GM18870 (cell line): ENCODE measurements at regions not wholly inside any gene's neighbourhood (a gene's known extent, or its start where the extent isn't known, plus 50 kb on each side); places are given as distances from the start of the nearest gene placed in this dataset.

Experiments used
- ATAC-seq: cut with Tn5 transposase; IDR thresholded peaks from one replicate; pipeline ENCODE4 v1.9.1; 2021; ENCODE audit warnings: moderate library complexity; ENCODE audit not compliant: unreplicated experiment

DNA sequence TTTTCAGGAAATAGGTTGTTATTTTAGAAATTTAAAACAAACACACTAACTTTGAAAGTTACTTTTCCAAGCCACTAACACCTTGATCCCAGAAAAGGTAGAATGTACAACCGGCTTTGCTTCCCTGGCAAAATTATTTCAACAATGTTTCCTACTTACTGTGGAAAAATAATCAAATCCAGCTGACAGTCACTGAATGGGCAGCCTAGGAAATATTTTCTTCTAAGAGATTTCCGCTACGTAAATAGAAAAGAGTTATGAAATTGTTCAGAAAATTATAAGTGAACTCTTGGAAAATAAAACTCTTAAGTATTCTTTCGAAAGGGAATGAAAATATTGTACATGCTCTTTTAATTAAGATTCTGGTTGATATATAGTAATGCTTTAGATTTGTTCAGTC lies 195.7 kb downstream of the GASK1B start:
- no peak for ATAC-seq

DNA sequence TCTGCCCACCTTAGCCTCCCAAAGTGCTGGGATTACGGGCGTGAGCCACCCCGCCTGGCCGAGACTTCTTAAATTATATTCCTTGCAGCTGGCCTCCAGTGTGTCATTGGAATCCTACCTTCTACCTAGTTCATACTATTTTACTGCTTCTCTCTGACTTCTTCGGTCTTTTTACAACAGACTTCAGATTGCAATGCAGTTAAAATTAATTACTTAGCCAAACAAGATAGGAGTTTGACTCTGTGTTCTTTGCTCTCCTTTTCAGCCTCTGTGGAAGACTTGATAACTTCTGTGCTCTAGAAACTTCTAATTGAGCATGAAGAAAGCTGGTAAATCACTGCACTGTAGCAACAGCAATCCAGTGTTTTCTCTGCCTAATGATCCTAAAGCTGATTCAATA lies 199.5 kb downstream of the GASK1B start:
- no peak for ATAC-seq

DNA sequence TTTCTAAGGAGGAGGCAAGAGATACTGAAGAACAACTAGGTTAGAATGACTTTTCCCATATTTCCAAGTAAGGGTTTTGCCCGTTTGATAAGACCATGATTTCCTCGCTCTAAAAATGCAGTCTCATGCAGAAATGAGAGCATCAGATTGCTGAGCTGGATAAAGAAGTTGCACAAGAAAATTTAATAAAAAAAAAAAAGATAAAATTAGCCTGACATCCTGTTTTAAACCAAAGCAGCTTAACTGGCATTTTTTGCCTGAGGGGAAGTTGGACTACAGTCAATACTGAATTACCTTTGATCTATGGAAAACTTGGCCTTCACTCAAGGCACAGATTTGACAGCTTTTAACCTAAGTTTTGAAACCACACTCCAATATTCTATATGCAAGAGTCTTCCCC lies 208.4 kb downstream of the GASK1B start:
- ATAC-seq: no peak

GRCh38 chr4:157961229-157961990 lies 211.4 kb downstream of the GASK1B start:
- no peak for ATAC-seq

GRCh38 chr4:157957905-157958304 lies 214.9 kb downstream of the GASK1B start:
- ATAC-seq: no peak

- ATAC-seq: no peak
These were observed 230.8 kb downstream of the GASK1B start for GRCh38 chr4:157942017-157942416.

DNA sequence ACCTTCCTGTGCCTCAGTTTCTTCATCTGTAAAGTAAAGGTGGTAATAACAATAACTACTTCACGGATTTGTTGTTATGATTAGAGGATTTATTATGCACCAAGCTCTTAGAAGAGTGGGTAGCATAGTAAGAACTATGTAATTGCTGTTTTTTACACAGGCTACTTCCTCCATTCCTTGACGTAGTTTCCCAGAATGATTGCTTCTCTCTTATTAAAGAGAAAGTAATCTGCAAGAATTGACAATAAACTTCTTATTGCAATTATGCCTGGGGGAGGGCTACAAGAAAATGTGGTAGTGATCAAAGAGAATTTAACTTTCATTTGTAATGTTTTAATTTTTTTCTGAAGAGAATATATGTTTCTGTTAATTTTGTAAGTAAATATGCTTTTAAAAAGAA lies 238.7 kb downstream of the GASK1B start:
- no peak for ATAC-seq

DNA sequence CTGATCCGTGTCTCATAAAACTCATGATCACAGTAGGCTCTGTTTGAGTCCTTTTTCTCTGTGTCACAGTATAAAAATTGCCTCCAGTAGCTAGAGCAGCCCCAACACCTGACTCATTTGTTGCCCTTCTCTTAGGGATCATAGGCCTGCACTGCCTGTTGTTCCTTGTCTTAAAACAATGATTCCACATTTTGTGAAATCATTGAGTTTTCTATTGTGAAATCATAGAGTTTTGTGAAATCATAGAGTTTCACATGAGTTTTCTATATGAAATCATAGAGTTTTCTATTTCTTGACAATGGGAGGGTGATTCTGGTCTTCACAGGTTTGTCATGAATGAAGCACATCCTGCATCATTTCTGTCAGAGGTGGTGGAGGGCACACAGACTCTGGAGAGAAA lies 239.9 kb downstream of the GASK1B start:
- ATAC-seq: no peak

DNA sequence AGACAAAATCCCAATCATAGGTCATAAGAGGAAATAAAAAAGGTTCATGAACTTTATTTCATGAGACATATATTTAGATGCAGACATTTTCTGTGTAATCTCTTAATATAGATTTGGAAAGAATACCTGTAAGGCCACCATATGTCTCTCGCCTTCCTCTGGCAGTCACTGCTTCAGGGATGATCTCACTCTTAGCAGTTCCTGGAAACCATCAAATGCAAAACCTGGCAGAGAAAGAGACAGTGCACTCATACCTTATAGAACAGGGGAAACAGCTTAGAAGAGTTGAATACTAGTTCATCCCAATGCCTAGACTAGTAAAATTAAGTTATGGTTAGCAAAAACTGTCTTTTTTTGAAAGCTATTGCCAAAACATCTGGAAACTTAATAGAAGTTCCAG lies 243.3 kb downstream of the GASK1B start:
- no peak for ATAC-seq

- no peak for ATAC-seq
These were observed 254.6 kb downstream of the GASK1B start for GRCh38 chr4:157918036-157918832.

GRCh38 chr4:157912212-157912611 lies 260.6 kb downstream of the GASK1B start:
- no peak for ATAC-seq

DNA sequence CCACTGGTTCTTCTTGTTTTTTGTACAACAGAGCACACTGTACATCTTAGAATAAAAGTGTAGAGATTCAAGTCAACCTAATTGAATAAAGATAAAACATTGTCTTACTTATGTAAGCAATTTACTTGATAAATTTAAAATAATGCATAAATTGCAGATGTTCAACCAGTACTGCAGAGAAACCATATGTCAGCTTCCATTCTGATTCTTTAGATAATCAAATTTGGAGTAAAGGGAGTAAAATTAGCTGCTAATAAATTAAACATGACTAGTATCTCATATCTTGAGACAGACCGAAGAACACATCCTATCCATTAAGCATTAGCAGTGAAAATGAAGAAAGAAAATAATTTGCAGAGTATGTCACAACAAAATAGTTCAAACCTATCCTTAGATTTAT lies 261.2 kb downstream of the GASK1B start:
- ATAC-seq: no peak

DNA sequence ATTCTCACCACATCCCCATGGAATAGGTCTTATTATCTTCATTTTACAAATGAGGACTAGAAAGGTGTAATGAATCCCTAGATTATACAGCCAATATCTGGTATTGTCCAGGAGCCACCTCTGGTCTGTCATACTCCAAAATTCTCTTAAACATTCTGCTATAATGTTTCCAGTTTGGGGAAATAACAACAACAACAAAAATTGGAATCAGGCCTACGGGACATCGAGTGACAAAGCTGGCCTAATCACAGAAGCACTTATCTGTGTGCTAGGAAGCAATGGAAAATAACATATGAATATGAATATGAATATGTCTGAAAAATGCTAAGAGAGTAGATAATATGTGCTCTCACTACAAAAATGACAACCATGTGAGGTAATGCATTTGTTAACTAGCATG lies 264.1 kb downstream of the GASK1B start:
- ATAC-seq: no peak

- ATAC-seq: no peak
These were observed 264.8 kb downstream of the GASK1B start for GRCh38 chr4:157908031-157908430.

- no peak for ATAC-seq
These were observed 265.4 kb downstream of the GASK1B start for GRCh38 chr4:157907226-157907946.

- no peak for ATAC-seq
These were observed 273.8 kb downstream of the GASK1B start for GRCh38 chr4:157898836-157899605.

DNA sequence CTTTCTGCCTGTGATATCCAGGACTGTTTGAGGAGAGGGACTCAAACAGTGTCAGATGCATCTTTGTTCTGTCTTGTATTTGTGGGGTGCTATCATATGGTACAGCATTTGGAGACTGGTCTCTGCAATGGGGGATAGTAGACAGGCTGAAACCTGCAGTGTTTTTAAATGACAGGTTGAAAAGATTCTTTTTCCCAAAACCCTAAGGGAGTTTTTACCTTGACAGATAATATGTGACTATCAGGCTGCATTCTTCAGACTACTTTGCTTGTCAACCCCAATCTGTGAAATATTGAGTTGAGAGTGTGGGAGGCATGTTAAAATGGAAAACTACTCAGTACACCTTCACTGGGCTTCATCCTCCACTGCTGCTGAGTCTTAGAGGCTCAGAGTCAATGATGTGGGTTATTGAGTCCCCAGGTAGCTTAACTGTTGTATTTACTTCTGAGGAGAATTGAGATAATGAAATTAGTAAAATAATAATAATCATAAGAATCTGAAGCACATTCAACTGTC lies 274.9 kb downstream of the GASK1B start:
- no peak for ATAC-seq

- no peak for ATAC-seq
These were observed 276.1 kb downstream of the GASK1B start for GRCh38 chr4:157896726-157897125.

- ATAC-seq: no peak
These were observed 277.6 kb downstream of the GASK1B start for GRCh38 chr4:157895205-157895604.

DNA sequence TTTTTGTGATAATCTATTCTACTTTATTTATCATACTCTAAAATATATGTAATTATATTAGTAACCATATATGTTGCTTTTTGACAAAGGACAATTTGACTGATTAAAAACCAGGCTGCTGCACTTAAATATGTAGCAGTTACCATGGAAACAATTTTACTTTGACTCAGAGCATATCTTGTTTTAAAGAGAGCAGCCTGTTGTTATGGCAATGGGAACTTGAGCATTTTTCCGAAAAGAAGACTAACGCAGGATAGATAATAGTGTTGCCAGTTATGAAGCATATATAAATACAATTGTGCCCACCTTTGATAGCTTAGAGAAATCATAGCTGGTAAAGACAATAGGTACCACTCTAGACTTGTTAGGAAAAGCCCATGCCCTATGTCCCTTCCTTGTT lies 283.0 kb downstream of the GASK1B start:
- ATAC-seq: no peak

GRCh38 chr4:157888281-157888680 lies 284.5 kb downstream of the GASK1B start:
- ATAC-seq: no peak
